ENCODE measurements at regions not wholly inside any gene's neighbourhood (a gene's known extent, or its start where the extent isn't known, plus 50 kb on each side); places are given as distances from the start of the nearest gene placed in this dataset.

DNA sequence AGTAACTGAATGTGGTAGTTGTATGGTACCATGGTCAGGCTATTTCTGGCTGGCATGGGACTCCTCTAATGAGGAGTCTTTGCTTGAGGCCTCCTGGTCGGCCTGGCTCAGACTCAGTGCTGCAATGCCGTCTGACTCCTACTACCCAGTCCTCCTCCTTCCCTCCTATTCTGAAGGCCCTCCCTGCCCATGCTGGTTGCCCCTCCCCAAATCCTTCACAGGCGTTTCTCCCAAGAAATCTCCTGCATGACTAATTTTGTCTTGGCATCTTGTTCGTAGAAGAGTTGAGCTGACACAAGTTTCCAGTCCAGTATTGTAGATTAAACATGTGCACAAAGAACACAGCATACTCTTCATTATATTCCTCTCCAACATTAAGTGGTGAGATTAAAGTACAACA lies 115.5 kb downstream of the NFKBIZ start:
- H3K9me3 ChIP-seq (ENCODE audit: low read depth, low read length, poor library complexity, severe bottlenecking), result no peaks in the 10 kb centered on the region
- no peaks in the 10 kb centered on the region for H3K27me3 ChIP-seq (replicated peaks; ENCODE audit: insufficient read depth, low read depth, low read length, poor library complexity)
- BruUV-seq (replicated peaks), result no TSS peak
- no peak overlapping the region for H3K27ac ChIP-seq (ENCODE audit: low read depth, low read length, poor library complexity, severe bottlenecking)
- TF ChIP-seq EZH2 (IDR thresholded peaks at IDR 0.05; ENCODE audit: borderline replicate concordance, low read depth, low read length, poor library complexity, severe bottlenecking) (no peak), CTCF (conservative IDR thresholded peaks at IDR 0.05; ENCODE audit: low read depth, low read length) (no peak)
- ChIA-PET CTCF (no interaction called here), POLR2A (ENCODE audit: low non-redundant PET) (no interaction called here)
- H3K4me3 ChIP-seq (ENCODE audit: low read depth, low read length, poor library complexity, severe bottlenecking), result no peak overlapping the region
- no peaks in the 10 kb centered on the region for H3K4me1 ChIP-seq (ENCODE audit: insufficient read depth, low read length, poor library complexity, severe bottlenecking)
- DNase-seq (ENCODE audit: low spot score), result no peak
- H3K36me3 ChIP-seq (ENCODE audit: insufficient read depth, low read length, poor library complexity, severe bottlenecking), result no peaks in the 10 kb centered on the region
- intact Hi-C loops (cut with micrococcal nuclease; ENCODE audit: unreplicated experiment), result no loop called here

DNA sequence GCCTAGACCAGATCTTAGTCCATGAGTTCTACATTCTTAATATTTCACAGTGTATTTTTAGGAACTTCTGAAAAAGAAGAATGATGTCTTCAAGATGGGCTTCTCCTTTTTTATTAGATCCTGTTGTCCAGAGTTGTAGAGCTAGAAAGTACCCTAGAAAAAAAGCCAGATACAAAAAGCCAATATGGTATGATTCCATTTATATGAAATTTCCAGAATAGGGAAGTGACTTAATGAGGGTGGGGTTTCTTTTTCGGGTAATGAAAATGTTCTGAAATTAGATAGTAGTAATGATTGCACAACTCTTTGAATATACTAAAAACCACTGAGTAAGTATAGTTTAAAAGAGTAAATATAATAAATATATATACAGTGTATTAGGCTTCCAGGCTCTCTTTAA lies 116.9 kb downstream of the NFKBIZ start:
- Histone ChIP-seq H3K36me3 (ENCODE audit: insufficient read depth, low read length, poor library complexity, severe bottlenecking) (no peaks in the 10 kb centered on the region), H3K27me3 (replicated peaks; ENCODE audit: insufficient read depth, low read depth, low read length, poor library complexity) (no peaks in the 10 kb centered on the region), H3K4me1 (ENCODE audit: insufficient read depth, low read length, poor library complexity, severe bottlenecking) (no peaks in the 10 kb centered on the region), H3K4me3 (ENCODE audit: low read depth, low read length, poor library complexity, severe bottlenecking) (no peak overlapping the region), H3K9me3 (ENCODE audit: low read depth, low read length, poor library complexity, severe bottlenecking) (no peaks in the 10 kb centered on the region), H3K27ac (ENCODE audit: low read depth, low read length, poor library complexity, severe bottlenecking) (no peak overlapping the region)
- CTCF ChIA-PET, result no interaction called here
- TF ChIP-seq CTCF (conservative IDR thresholded peaks at IDR 0.05; ENCODE audit: low read depth, low read length), result no peak
- DNase-seq (ENCODE audit: low spot score), result no peak
- intact Hi-C loops (cut with micrococcal nuclease; ENCODE audit: unreplicated experiment), result no loop called here
- POLR2A ChIA-PET (ENCODE audit: low non-redundant PET), result no interaction called here
- no TSS peak for BruUV-seq (replicated peaks)

GRCh38 chr3:101970212-101970611 lies 120.9 kb downstream of the NFKBIZ start:
- DNase-seq (ENCODE audit: low spot score), result no peak
- intact Hi-C loops (cut with micrococcal nuclease; ENCODE audit: unreplicated experiment), result no loop called here

More at GRCh38 chr3:101970212-101970611, 120.9 kb downstream of the NFKBIZ start:
- H3K27ac ChIP-seq (ENCODE audit: low read depth, low read length, poor library complexity, severe bottlenecking), result no peak overlapping the region
- H3K27me3 ChIP-seq (replicated peaks; ENCODE audit: insufficient read depth, low read depth, low read length, poor library complexity), result no peaks in the 10 kb centered on the region
- H3K4me3 ChIP-seq (ENCODE audit: low read depth, low read length, poor library complexity, severe bottlenecking), result no peak overlapping the region
- no peaks in the 10 kb centered on the region for H3K36me3 ChIP-seq (ENCODE audit: insufficient read depth, low read length, poor library complexity, severe bottlenecking)
- POLR2A ChIA-PET (ENCODE audit: low non-redundant PET), result no interaction called here
- TF ChIP-seq CTCF (conservative IDR thresholded peaks at IDR 0.05; ENCODE audit: low read depth, low read length), result no peak
- no peak for TF ChIP-seq EZH2 (IDR thresholded peaks at IDR 0.05; ENCODE audit: borderline replicate concordance, low read depth, low read length, poor library complexity, severe bottlenecking)
- CTCF ChIA-PET, result interaction anchor here (0.6 kb wide), 1 partner anchor 104 kb away, joined by 4 read pairs; no protein-coding TSS in a partner anchor
- no peaks in the 10 kb centered on the region for H3K4me1 ChIP-seq (ENCODE audit: insufficient read depth, low read length, poor library complexity, severe bottlenecking)
- H3K9me3 ChIP-seq (ENCODE audit: low read depth, low read length, poor library complexity, severe bottlenecking), result no peaks in the 10 kb centered on the region
- no TSS peak for BruUV-seq (replicated peaks)

Data from A673 (cell line).